Loucy (cell line): ENCODE measurements at regions not wholly inside any gene's neighbourhood (a gene's known extent, or its start where the extent isn't known, plus 50 kb on each side); places are given as distances from the start of the nearest gene placed in this dataset.

Experiments
- CTCF ChIP-seq: fragments of 200-600 bp; sonication (generic); conservative IDR thresholded peaks from 2 replicates; pipeline ENCODE4 v1.5.1; 2014; ENCODE audit warnings: mild to moderate bottlenecking, antibody characterized with exemption, low read length
- EZH2phosphoT487 ChIP-seq: fragments of 200-600 bp; IDR thresholded peaks from 2 replicates; pipeline ENCODE4 v1.6.1; 2018; ENCODE audit warnings: antibody characterized with exemption, mild to moderate bottlenecking, moderate library complexity, borderline replicate concordance

GRCh38 chr4:188704288-188704687 lies 565.0 kb downstream of the TRIML1 start:
- no peak for TF ChIP-seq CTCF
- no peak for TF ChIP-seq EZH2phosphoT487
